Prostate gland (tissue), 2 donors: ENCODE measurements at regions not wholly inside any gene's neighbourhood (a gene's known extent, or its start where the extent isn't known, plus 50 kb on each side); places are given as distances from the start of the nearest gene placed in this dataset.

Experiments used
- CTCF ChIP-seq, 4 experiments: fragments of 200-600 bp in 2 of 4; fragments of 450-650 bp in 2 of 4; sonication (generic) in 2 of 4; IDR thresholded peaks; 1 replicate in 3 of 4; 2 replicates in 1 of 4; pipeline ENCODE4 v1.5.1; 2016 to 2019; ENCODE audit warnings: antibody characterized with exemption in 4 of 4, mild to moderate bottlenecking in 2 of 4, moderate library complexity in 2 of 4
- POLR2A ChIP-seq: fragments of 450-650 bp; IDR thresholded peaks from one replicate; pipeline ENCODE4 v1.6.1; 2016; ENCODE audit warnings: antibody characterized with exemption, mild to moderate bottlenecking
- POLR2AphosphoS5 ChIP-seq: sonication (generic); formaldehyde crosslinking; IDR thresholded peaks from one replicate; pipeline ENCODE4 v1.6.1; 2017; ENCODE audit warnings: antibody characterized with exemption

GRCh38 chr2:82527124-82527523, 1932.0 kb downstream of the SUCLG1 start:
- TF ChIP-seq CTCF (IDR thresholded peaks at IDR 0.05) (no peak), POLR2AphosphoS5 (no peak), POLR2A (no peak)
